Esophagus muscularis mucosa (tissue), 4 donors: ENCODE measurements at regions not wholly inside any gene's neighbourhood (a gene's known extent, or its start where the extent isn't known, plus 50 kb on each side); places are given as distances from the start of the nearest gene placed in this dataset.

Experiments
- CTCF ChIP-seq, 3 experiments: fragments of 200-600 bp in 2 of 3; fragments of 450-650 bp in 1 of 3; sonication (generic) in 2 of 3; IDR thresholded peaks; one replicate each; pipeline ENCODE4 v1.5.1; 2017 to 2019; ENCODE audit warnings: antibody characterized with exemption in 3 of 3, mild to moderate bottlenecking in 2 of 3, moderate library complexity in 1 of 3
- EP300 ChIP-seq: sonication (generic); formaldehyde crosslinking; IDR thresholded peaks from one replicate; pipeline ENCODE4 v1.6.1; 2017; ENCODE audit warnings: antibody characterized with exemption
- POLR2A ChIP-seq: fragments of 450-650 bp; IDR thresholded peaks from one replicate; pipeline ENCODE4 v1.6.1; 2017; ENCODE audit warnings: antibody characterized with exemption, moderate library complexity, mild to moderate bottlenecking, low read depth
- POLR2AphosphoS5 ChIP-seq, 2 donors: sonication (generic); formaldehyde crosslinking; IDR thresholded peaks; one replicate each; pipeline ENCODE4 v1.6.1; 2017; ENCODE audit warnings: antibody characterized with exemption in 2 of 2

GRCh38 chr7:20971219-20971618 is 184.5 kb upstream of the SP8 start:
- TF ChIP-seq CTCF (IDR thresholded peaks at IDR 0.05) (no peak), POLR2A (no peak), POLR2AphosphoS5 (IDR thresholded peaks at IDR 0.05) (no peak), EP300 (no peak)
